ENCODE measurements at regions not wholly inside any gene's neighbourhood (a gene's known extent, or its start where the extent isn't known, plus 50 kb on each side); places are given as distances from the start of the nearest gene placed in this dataset.

- no peak for TF ChIP-seq CTCF (IDR thresholded peaks at IDR 0.05)
- TF ChIP-seq POLR2A (IDR thresholded peaks at IDR 0.05): no peak
These were observed 325.4 kb upstream of the SEMA3C start for GRCh38 chr7:81244224-81244623.
